Activated T-helper 17 cell treated with anti-CD3 and anti-CD28 coated beads, Interleukin-2, amount 50 U/mL, for 72 hours (primary cell): ENCODE measurements at regions not wholly inside any gene's neighbourhood (a gene's known extent, or its start where the extent isn't known, plus 50 kb on each side); places are given as distances from the start of the nearest gene placed in this dataset.
"Not testable (repeated sequence)": the region's sequence is repeated elsewhere in the genome, so short reads cannot be mapped to it uniquely, and the experiment has no call there.

Experiments
- ATAC-seq: fragments of 150-1000 bp; cut with Tn5 transposase; replicated peaks from 2 replicates; pipeline ENCODE4 v1.10.0; 2021; ENCODE audit warnings: mild to moderate bottlenecking, moderate library complexity
- H3K27ac Mint-ChIP-seq: one replicate; pipeline ENCODE4 v1.8.0; 2022; ENCODE audit warnings: mixed read lengths
- H3K27me3 Mint-ChIP-seq: one replicate; pipeline ENCODE4 v1.8.0; 2022; ENCODE audit warnings: mixed read lengths
- H3K36me3 Mint-ChIP-seq: one replicate; pipeline ENCODE4 v1.8.0; 2022; ENCODE audit warnings: low read depth, mild to moderate bottlenecking, mixed read lengths
- H3K4me1 Mint-ChIP-seq: one replicate; pipeline ENCODE4 v1.8.0; 2022; ENCODE audit warnings: mixed read lengths
- H3K4me3 Mint-ChIP-seq: one replicate; pipeline ENCODE4 v1.8.0; 2022; ENCODE audit warnings: mild to moderate bottlenecking, mixed read lengths
- H3K9me3 Mint-ChIP-seq: one replicate; pipeline ENCODE4 v1.8.0; 2022; ENCODE audit warnings: mixed read lengths

DNA sequence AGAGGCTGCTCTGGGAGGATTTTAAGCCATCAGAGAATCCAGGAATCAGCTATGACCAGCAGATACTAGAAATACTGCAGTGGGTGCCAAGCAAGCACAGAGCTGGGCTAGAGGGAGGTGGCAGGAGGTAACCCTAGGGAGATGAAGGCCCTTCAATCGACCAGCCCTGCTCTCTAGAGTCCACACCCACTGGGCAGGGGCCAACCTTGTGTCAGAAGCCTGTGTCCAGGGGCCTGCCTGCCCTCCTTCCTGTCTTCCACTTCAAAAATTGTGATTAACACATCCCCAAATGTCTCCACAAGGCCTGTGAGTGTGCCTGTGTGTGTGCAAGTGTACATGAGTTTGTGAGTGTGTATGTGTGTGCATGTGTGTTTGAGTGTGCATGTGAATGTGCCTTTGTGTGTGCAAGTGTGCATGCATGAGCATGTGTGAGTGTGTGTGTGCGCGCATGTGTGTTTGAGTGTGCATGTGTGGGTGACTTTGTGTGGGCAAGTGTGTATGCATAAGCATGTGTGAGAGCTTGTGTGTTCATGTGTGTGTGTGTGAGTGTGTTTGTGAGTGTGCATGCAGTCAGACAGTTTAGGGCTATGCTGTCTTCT lies 367.7 kb downstream of the SFMBT2 start:
- Mint-ChIP-seq H3K27me3 (no peaks in the 10 kb centered on the region), H3K4me1 (peaks cover 41% of the 10 kb centered on the region), H3K4me3 (no peak overlapping the region), H3K27ac (no peak overlapping the region), H3K36me3 (no peaks in the 10 kb centered on the region), H3K9me3 (peaks cover 4% of the 10 kb centered on the region)
- no peak for ATAC-seq

GRCh38 chr10:7042419-7043054 lies 368.3 kb downstream of the SFMBT2 start:
- Mint-ChIP-seq H3K9me3 (peaks cover 2% of the 10 kb centered on the region), H3K4me1 (peaks cover 42% of the 10 kb centered on the region), H3K4me3 (no peak overlapping the region), H3K36me3 (no peaks in the 10 kb centered on the region), H3K27me3 (no peaks in the 10 kb centered on the region), H3K27ac (no peak overlapping the region)
- ATAC-seq: no peak

- Mint-ChIP-seq H3K27me3 (no peaks in the 10 kb centered on the region), H3K4me3 (no peak overlapping the region), H3K4me1 (peaks cover 37% of the 10 kb centered on the region), H3K36me3 (no peaks in the 10 kb centered on the region), H3K27ac (no peak overlapping the region), H3K9me3 (no peaks in the 10 kb centered on the region)
- ATAC-seq: no peak
Observed at GRCh38 chr10:7042000-7042399, 368.8 kb downstream of the SFMBT2 start.

- H3K27ac Mint-ChIP-seq: no peak overlapping the region
- H3K36me3 Mint-ChIP-seq: no peaks in the 10 kb centered on the region
- peaks cover 23% of the 10 kb centered on the region for H3K4me1 Mint-ChIP-seq
- no peak overlapping the region for H3K4me3 Mint-ChIP-seq
- no peaks in the 10 kb centered on the region for H3K27me3 Mint-ChIP-seq
- H3K9me3 Mint-ChIP-seq: no peaks in the 10 kb centered on the region
- no peak for ATAC-seq
Observed at GRCh38 chr10:7040681-7041080, 370.2 kb downstream of the SFMBT2 start.

- Mint-ChIP-seq H3K4me3 (no peak overlapping the region), H3K27ac (no peak overlapping the region), H3K27me3 (no peaks in the 10 kb centered on the region), H3K4me1 (peaks cover 22% of the 10 kb centered on the region), H3K9me3 (no peaks in the 10 kb centered on the region), H3K36me3 (no peaks in the 10 kb centered on the region)
- no peak for ATAC-seq
Observed at GRCh38 chr10:7039859-7040258, 371.0 kb downstream of the SFMBT2 start.

DNA sequence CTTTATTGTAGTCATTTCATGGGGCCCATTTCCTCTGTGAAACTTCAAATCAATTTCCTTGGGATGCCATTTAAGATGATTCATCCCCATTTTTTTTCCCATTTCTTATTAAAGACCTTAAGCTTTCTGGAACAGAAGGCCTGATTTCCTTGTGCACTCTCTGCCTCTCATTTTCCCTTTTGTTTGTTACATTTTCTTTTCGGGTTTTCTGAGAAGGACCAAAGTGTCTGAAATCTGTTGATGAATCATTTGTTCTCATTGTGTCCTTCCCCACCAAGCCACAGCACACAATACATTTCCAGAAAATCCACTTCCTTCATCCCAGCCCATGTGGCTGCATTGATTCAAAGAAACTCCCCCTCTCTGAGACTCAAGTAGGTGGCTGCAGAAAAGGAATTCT lies 372.4 kb downstream of the SFMBT2 start:
- no peak overlapping the region for H3K27ac Mint-ChIP-seq
- no peaks in the 10 kb centered on the region for H3K36me3 Mint-ChIP-seq
- H3K27me3 Mint-ChIP-seq: no peaks in the 10 kb centered on the region
- peaks cover 25% of the 10 kb centered on the region for H3K4me1 Mint-ChIP-seq
- ATAC-seq: peak; percentile 13
- H3K9me3 Mint-ChIP-seq: no peaks in the 10 kb centered on the region
- peak overlapping the region; percentile 27 for H3K4me3 Mint-ChIP-seq

- not testable (repeated sequence) for H3K9me3 Mint-ChIP-seq, H3K27me3 Mint-ChIP-seq, H3K4me3 Mint-ChIP-seq
Observed at GRCh38 chr10:7037434-7037833, 373.4 kb downstream of the SFMBT2 start.

DNA sequence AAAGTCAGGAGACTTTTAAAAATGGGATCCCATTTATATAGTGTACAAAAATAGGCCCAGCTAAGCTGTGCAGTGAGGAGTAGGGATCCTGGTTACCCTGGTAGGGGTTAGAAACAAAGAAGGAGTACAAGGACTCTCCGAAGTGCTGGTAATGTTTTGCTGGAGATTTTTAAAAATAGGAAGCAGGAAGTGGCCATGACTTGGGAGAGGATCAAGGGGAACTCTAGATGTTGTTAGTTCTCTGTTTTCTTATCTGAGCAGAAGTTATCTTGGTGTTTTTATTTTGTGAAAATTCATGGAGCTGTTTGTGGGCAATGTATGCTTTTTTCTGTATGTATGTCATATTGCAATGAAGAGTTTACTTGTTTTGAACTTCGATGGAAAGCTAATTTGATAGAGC lies 373.9 kb downstream of the SFMBT2 start:
- Mint-ChIP-seq H3K36me3 (no peaks in the 10 kb centered on the region), H3K4me3 (no peak overlapping the region), H3K27me3 (no peaks in the 10 kb centered on the region), H3K27ac (no peak overlapping the region), H3K9me3 (no peaks in the 10 kb centered on the region), H3K4me1 (peaks cover 30% of the 10 kb centered on the region)
- no peak for ATAC-seq

More at GRCh38 chr10:7037434-7037833, 373.4 kb downstream of the SFMBT2 start:
- H3K4me1 Mint-ChIP-seq: peaks cover 30% of the 10 kb centered on the region
- H3K36me3 Mint-ChIP-seq, ATAC-seq, H3K27ac Mint-ChIP-seq: not testable (repeated sequence)

- Mint-ChIP-seq H3K4me3 (peak overlapping the region; percentile 11), H3K27ac (peak overlapping the region; percentile 4), H3K9me3 (no peaks in the 10 kb centered on the region), H3K27me3 (no peaks in the 10 kb centered on the region), H3K4me1 (peaks cover 33% of the 10 kb centered on the region), H3K36me3 (no peaks in the 10 kb centered on the region)
- ATAC-seq: peak; percentile 88
Observed at GRCh38 chr10:7035126-7035761, 375.6 kb downstream of the SFMBT2 start.

DNA sequence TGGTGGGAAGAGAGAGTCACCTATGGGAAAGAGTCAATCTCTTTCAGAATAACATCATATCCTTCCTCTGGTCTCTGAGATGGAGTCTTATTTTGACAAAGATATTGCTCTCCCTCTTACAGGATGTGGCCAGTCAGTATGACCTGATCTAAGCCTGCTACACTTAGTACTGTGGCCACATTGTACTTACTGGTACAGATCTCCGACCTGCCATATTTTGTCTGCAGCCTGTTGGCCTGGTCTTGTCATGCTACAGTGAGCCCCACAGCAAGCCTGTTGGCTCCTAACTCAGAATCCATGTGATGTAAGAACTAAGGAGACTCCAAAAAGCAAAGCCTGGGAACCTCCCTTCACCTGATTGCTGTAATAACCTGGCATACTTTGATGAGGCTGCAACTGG lies 377.8 kb downstream of the SFMBT2 start:
- Mint-ChIP-seq H3K4me3 (peak overlapping the region; percentile 26), H3K36me3 (no peaks in the 10 kb centered on the region), H3K9me3 (peaks cover 5% of the 10 kb centered on the region), H3K27me3 (no peaks in the 10 kb centered on the region), H3K4me1 (peaks cover 42% of the 10 kb centered on the region), H3K27ac (no peak overlapping the region)
- peak; percentile 56 for ATAC-seq

DNA sequence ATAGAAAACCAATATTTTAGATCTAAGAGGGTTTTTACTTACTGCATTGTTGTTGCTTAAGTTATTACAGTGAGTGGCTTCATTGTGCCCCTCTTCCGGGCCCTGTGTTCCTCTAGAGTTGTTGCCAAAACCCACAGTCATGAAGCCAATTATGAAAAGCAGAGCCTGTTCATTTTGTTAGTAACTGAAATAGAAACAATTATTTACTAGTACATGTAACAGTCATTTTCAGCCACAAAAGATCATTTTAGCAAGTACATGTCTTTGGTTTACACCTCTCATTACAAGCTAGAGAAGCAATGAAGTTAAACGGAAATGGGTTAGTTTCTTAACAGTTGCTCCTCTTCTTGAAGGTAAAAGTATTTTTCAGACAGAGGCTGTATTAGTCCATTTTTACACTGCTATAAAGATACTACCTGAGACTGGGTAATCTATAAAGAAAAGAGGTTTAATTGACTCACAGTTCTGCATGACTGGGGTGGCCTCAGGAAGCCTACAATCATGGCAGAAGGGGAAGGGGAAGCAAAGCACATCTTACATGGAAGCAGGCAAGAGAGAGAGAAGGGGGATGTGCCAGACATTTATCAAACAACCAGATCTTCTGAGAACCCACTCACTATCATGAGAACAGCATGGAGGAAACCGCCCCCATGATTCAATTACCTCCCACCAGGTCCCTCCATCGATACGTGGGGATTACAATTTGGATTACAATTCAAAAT lies 380.5 kb downstream of the SFMBT2 start:
- H3K4me3 Mint-ChIP-seq: peak overlapping the region; percentile 34
- H3K27me3 Mint-ChIP-seq: no peaks in the 10 kb centered on the region
- H3K27ac Mint-ChIP-seq: no peak overlapping the region
- H3K9me3 Mint-ChIP-seq: peaks cover 5% of the 10 kb centered on the region
- peaks cover 39% of the 10 kb centered on the region for H3K4me1 Mint-ChIP-seq
- no peaks in the 10 kb centered on the region for H3K36me3 Mint-ChIP-seq
- no peak for ATAC-seq

DNA sequence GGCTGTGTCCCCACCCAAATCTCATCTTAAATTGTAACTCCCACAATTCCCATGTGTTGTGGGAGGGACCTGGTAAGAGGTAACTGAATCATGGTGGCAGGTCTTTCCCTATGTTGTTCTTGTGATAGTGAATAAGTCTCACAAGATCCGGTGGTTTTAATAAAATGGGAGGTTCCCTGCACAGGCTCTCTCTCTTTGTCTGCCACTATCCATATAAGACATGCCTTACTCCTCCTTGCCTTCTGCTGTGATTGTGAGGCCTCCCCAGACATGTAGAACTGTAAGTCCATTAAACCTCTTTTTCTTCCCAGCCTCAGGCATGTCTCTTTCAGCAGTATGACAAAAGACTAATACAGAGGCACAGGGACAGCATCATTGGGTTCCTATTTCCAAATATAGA lies 381.2 kb downstream of the SFMBT2 start:
- Mint-ChIP-seq H3K27ac (no peak overlapping the region), H3K36me3 (no peaks in the 10 kb centered on the region), H3K27me3 (no peaks in the 10 kb centered on the region), H3K4me3 (no peak overlapping the region), H3K4me1 (peaks cover 33% of the 10 kb centered on the region), H3K9me3 (peaks cover 5% of the 10 kb centered on the region)
- no peak for ATAC-seq

- Mint-ChIP-seq H3K4me1 (peaks cover 26% of the 10 kb centered on the region), H3K9me3 (peaks cover 5% of the 10 kb centered on the region), H3K4me3 (peak overlapping the region; percentile 12), H3K36me3 (no peaks in the 10 kb centered on the region), H3K27me3 (no peaks in the 10 kb centered on the region), H3K27ac (peak overlapping the region; percentile 15)
- peak; percentile 22 for ATAC-seq
Observed at GRCh38 chr10:7028809-7029166, 382.0 kb downstream of the SFMBT2 start.

GRCh38 chr10:7027913-7028808 lies 382.7 kb downstream of the SFMBT2 start:
- peak overlapping the region; percentile 12 for H3K4me3 Mint-ChIP-seq
- no peaks in the 10 kb centered on the region for H3K36me3 Mint-ChIP-seq
- no peaks in the 10 kb centered on the region for H3K27me3 Mint-ChIP-seq
- ATAC-seq: peak; percentile 56
- H3K9me3 Mint-ChIP-seq: peaks cover 5% of the 10 kb centered on the region
- peak overlapping the region; percentile 15 for H3K27ac Mint-ChIP-seq
- H3K4me1 Mint-ChIP-seq: peaks cover 24% of the 10 kb centered on the region
